Stimulated activated CD8-positive, alpha-beta memory T cell treated with anti-CD3 and anti-CD28 coated beads, Interleukin-2, amount 100 ng/mL, for 48 hours (primary cell): ENCODE measurements at regions not wholly inside any gene's neighbourhood (a gene's known extent, or its start where the extent isn't known, plus 50 kb on each side); places are given as distances from the start of the nearest gene placed in this dataset.
"Not testable (repeated sequence)": the region's sequence is repeated elsewhere in the genome, so short reads cannot be mapped to it uniquely, and the experiment has no call there.

Source experiments
- DNase-seq, 2 donors: peaks; one replicate each; pipeline ENCODE4 v3.0.0-alpha.2; 2020; ENCODE audit warnings: low read depth in 2 of 2

DNA sequence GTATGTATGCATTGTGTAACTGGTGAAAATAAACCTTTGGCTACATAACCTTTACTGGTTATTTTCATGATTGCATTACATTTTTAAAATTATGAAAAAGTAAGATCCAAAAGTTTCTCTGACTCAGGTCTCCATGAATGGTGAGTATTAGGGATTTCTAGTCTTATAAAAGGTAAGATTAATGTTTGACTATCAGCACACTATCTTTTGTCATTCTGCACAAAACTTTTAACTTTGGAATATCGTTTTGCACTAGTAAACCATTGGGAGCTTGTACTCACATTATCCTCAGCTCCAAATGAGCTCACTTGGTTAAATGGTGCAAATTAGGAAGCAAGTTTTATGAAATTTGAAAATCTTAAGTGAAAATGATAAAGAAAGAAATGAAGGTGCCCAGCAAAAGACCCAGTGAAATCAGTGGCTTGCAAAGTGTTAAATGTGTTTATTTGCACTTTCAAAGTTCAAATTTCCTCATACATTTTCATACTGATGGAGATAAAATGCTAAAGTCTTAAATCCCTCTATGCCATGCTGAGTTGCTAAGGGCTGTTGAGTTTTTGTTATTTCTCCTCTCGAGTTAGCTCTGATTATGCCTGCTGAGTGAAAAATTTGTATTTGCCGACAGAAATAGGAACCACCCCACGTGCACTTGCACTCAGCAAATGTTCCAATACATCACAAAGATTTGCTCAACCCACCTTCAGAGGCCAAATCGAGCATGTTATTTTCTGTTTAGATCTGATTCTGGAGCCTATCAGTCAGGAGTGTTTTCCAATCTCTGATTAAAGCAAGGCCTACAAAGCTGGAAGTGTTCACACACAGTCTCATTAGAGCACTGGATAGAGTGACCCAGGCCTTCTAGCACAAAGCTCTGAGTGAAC lies 885.7 kb downstream of the NR2F1-AS1 start:
- DNase-seq, result no peak

DNA sequence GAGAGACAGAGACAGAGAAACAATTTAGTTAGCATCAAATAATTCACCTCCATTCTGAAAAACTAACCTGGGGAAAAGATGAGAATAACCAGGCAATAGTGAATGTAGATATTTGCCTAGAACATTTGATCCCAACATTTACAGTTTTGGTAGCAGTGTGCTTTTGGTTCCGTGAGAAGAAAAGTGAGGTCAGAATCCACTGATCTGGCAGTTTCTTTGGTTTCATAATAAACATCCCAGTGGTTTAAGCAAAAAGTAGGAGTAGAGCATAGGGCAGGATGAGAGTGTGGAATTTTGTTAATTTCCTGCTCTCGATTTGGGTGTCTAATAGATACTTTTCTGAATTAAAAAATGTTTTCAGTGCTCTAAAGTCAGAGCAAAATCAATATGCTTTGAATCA lies 887.0 kb downstream of the NR2F1-AS1 start:
- DNase-seq, result no peak

DNA sequence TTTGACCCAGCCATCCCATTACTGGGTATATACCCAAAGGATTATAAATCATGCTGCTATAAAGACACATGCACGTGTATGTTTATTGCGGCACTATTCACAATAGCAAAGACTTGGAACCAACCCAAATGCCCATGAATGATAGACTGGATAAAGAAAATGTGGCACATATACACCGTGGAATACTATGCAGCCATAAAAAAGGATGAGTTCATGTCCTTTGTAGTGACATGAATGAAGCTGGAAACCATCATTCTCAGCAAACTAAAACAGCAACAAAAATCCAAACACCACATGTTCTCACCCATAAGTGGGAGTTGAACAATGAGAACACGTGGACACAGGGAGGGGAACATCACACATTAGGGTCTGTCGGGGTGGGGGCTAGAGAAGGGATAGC lies 889.1 kb downstream of the NR2F1-AS1 start:
- DNase-seq, result not testable (repeated sequence)

DNA sequence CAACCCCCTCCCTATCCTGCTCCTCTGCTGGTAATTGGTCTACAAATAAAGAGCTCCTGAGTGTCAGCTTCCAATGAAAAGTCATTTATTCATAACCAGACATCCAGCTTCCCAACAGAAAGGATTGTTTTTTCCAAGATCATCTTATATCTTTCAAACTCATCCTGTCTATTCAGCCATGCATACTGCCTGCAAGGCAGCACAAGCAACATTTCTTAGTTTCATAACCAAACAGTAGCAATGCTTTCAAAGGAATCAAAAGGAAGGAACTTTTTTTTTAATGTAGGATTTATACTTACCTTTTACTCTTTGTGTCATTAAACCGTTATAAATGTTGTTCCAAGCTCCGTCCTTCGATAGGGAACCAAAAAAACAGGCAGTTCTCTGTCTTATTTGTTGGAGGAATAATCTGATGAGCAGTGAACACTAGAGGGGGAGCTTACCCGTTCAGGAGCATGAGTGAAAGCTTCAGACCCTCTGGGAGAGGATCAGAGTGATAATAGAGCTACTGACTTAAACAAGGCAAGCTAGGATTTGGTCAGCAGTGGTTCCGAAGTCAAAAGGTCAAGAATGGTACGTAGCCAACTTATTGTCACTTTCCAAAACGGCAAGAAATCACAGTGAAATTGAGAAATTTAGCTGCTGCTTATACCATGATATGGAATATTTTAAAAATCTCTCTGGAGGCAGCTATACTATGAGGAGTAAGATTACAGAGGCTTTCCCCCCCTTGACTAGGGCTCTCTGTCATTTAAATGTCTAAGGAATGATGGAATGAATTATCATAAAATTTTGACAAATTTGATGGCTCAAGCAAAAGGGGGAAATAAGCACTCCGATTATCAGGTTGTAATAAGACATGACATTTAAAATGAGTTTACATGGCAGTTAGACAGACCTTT lies 892.9 kb downstream of the NR2F1-AS1 start:
- no peak for DNase-seq

DNA sequence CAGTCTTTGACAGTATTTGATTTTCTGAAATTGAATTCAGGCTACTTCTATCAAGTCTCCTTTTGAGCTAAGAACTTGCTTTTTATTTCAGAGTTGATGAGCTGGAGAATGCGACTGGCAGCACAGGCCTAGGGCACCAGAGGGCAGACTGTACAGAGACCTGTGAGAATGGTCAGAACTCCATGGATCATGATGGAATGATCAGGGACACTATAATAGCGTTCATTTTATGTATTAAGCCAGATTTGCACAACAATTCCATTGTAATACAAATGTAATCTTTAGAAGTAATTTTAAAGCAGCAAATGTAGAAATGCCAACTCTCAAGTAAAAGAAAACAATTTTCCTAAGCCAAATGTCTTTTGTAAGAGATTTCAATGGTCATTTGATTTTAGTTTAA lies 902.4 kb downstream of the NR2F1-AS1 start:
- no peak for DNase-seq

DNA sequence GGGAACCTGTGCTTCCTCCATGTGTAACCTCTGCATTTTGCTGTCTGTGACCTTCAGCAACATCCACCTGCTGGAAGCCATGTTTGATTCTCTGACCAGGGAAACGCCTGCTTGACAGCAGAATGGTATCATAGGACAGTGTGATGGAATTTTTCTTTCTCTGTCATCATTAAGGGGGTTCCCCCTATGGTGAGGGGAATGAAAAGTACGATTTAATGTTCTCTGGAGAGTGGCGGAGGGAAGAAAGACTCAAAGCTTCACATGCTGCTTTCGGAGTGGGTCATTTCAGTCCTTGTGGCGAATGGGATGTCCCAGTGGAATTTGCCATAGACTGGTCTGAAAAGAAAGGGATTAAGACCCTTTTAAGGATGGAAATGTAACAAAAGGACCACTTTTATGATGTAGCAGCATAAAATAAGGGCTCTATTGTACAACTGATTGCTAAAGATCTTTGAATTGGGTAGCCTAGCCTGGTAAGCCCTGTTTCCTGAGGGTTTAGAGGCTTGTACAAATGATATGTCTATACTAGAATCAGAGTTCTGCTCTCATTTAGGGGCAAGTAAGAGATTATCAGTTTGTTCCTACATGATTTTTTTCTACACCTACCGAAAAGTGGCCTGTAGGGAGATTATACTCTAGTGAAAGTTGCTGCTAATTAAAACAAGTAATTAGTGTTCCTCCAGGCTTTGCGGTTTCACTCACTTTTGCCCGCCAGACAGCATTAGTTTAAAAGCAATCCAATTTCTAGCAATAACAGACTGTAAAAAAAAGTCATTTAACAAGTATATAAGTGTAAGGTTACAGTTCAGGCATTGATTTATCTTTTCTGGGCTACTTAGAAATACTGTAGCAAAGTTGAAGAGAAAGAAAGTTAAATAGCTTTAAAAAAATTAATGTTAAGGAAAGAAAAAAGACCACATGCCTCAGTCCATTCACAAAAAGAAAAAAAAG lies 904.5 kb downstream of the NR2F1-AS1 start:
- no peak for DNase-seq

DNA sequence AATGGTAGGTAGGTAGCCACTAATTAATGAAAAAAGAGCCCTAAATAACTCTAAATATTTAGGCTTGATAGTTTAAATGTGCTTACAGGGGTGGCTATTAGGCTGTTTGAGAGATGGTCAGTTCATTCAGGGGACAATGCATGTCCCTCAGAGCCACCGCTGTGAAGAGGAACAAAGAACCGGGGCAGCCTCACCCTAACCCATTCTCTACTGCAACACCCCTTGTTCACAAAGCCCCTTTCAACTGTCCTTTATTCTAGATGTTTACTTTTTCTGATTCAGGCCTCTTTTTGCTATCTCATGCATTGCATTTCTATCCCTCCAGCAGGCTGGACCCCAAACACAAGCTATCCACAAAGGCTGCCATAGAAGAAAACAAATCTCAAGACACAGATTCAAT lies 906.7 kb downstream of the NR2F1-AS1 start:
- DNase-seq, result no peak

DNA sequence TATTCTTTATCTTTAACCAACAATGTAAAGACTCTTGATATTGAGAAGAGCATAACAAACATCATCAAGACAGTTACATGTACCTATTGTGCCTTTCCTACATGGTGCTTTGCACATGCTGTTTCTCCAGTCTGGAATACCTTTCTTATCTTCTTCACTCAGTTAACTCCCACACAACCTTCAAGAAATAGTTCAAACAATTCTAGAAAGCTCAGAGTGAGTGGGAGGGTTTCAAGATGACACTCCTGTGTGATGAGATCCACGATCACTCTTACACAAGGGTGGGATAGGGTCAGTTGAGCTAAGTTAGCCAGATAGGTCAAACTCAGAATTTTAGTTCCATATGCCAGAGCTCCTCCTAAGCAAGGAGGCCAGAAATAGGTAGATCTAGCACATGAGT lies 915.5 kb downstream of the NR2F1-AS1 start:
- DNase-seq, result no peak

DNA sequence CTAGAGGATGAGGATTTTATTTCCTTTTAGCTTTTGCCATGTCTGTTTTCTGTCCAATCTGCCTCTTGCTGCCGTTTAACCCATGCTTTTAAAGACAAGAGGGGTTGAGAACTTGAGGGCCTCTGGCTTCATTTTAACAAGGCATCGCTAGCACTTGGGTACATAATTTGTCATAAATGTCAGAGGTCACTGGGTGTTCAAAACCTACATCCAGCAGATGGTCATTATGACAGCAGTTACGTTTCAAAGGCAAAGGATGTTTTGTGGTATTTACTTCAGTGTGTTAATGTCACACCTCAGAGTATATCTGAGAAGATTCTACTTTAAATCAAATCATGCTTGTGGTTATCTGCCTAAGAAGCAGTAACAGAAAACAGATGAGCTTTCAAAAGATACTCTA lies 918.3 kb downstream of the NR2F1-AS1 start:
- DNase-seq, result no peak

DNA sequence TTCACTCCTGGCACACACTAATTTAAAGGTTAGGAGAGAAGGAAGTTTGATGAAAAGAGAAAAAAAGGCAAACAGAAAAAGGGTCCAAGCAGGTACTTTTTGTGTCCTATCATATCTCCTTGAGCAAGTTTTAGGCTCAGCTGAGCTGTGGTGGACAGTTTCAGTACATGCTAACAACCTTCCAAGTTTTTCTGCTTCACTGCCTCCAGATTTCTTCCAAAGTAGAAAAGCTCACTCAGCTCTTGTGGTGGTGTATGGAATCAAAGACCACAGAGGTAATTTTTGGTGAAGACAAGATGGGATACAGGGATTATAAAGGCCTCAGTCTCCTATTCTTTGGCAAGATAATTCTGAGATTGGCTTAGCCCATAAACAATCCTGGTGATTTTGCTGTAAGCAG lies 921.8 kb downstream of the NR2F1-AS1 start:
- no peak for DNase-seq

DNA sequence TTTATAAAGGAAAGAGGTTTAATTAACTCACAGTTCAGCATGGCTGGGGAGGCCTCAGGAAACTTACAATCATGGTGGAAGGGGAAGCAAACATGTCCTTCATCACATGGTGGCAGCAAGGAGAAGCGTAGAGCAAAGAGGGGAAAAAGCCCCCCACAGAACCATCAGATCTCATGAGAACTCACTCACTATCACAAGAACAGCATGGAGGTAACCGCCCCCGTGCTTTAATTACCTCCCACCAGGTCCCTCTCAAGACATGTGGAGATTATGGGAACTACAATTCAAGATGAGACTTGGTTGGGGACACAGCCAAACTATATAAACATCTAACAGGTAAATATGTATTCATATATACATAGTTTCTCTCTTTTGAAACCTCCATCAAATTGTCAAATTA lies 926.4 kb downstream of the NR2F1-AS1 start:
- not testable (repeated sequence) for DNase-seq

DNA sequence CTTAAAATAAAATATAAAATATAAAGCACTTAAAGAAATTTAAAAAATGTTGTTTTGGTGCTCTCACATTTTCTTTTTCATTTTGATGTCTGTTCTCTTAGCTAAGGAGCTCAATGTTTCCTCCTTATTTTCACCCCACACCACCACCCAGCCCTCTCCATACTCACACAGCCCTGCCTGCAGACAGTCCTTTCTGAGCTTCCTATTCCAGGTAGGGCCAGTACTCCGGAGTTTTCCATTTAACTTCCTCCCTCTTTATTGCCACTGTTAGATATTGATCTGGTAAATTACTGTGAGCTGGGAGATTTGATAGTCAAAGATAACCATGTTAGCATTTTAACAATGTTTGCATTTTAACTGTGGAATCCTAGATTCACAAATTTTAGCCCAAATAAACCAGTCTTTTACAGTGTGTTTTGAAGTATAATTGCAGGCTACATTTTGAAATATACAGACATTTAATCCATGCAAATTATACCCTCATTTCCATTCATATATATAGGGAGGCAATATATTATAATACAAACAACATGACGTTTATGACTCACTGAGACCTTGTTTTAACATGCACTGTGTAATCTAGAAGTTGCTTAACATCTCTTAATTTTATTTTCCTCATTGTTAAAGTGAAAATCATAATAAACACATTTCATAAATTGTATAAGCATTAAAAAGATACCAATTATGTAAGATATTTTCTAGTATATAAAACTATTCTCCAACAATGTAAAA lies 927.1 kb downstream of the NR2F1-AS1 start:
- no peak for DNase-seq

DNA sequence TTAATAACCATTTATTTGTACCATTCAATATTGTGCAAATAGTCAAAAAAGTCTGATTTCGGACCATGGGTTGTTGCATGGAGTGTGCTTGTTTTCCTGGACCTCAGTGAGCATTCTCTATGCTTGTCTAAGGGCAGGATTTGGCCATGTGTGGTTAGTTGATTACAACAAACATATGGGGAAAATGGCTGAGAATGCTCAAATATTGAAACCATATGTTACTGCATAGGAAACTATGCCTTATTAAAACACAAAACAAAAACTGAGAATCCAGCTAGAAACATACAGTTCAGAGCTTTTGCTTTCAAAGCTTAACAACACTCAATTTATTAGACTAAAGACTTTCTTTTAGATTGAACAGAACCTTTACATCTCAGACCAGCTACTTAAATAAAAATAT lies 928.3 kb downstream of the NR2F1-AS1 start:
- no peak for DNase-seq

DNA sequence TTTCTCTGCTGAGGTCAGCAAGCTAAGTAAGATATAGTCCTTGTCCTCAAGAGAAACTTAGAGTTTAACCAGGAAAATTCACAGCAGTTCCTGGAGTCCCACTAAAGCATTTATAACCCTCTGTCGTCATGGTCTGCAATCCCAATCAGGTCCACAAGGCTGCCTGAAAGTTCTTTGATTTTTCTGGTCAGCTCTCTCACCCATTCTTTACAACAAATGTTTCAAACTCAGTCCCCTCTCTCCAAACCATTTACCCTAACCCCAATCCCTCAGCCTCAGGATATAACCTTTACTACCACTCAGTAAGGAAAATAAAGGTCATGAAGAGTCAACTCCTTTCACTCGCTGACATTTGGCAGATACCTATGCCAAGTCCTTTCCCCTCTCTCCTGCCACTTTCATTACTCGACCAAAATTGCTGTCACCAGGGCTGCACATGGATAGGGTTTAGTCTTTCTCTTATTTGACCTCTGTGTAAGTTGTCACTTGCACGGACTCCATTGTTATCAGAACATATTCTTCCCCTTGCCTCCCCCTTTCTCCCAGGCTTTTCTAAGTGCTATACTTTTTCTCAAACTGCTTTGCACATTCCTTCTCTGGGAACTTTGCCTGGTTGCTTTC lies 936.6 kb downstream of the NR2F1-AS1 start:
- no peak for DNase-seq

DNA sequence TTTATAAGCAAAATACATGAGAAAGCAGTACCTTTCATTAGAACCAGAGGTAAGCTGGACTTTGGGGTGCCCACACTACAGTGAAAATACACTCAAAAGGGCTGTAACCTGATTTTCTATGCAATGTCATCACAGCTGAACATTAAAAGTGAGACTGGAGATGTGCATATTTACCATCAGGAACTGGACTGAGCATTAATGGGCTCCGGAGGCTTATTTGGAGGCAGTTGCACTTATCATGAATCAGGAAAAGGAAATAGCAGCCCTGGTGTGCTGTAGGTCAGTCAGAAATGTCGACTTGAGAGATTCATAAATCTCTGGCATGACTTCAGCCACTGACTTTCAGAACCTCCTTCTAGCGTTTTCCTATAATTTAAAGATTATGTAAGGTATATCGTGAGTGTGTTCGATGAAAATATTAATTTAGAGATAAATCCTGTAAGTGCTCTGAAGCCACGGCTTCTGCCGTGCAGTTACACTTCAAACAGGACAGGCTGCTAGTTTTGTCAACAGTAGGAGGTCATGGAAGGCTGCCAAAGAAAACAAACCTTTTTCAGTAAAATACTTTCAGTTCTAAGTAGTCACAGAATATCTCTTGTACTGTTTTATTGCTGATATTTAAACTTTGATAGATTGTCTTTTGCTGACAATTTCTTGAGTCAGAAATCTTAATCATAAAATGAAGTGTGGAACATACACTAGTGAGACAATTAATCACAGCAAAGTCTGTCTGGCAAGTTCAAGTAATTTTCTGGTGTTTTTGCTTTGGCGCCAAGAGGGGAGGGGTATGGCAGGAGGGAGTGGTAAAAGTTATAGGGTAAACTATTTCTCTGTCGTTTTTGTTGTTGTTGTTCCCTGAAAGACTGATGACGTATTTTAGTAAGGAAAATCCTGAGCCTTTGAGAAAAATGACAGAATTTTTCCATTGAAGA lies 939.7 kb downstream of the NR2F1-AS1 start:
- no peak for DNase-seq

DNA sequence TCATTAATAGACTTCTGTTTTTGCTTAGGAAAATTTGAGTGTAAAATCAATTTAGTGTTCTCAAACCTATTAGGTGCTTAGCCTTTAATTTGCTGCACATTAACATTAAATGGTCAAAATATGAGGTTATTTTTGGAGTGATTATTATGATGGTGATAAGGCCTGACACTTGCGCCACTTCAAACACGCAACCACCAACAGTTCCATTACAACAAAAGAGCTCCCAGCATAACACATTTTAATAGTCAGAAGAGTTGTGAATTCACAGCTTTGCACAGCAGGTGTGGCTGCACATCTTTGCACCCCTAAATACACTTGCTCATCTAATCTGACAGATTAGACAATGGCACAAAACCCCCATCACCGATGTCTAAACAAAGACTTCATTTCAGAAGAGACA lies 940.7 kb downstream of the NR2F1-AS1 start:
- DNase-seq, result no peak

DNA sequence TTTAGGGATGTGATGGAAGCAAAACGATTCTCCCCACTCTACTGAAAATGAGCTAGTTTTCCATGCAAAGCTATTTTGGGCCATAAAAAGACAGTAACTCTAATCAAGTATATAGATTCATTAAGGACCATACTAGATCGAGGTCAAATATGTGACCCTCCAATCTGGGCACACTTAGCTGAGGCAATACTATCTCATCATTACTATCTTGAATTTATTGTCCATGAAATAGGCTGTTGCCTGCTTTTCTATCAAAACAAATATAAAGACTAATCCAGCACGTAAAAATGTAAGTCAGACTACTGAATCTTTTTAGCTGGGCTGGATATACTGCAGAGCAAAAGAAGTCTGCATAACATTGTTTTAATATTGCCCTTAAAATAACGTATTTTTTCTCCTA lies 943.1 kb downstream of the NR2F1-AS1 start:
- DNase-seq, result no peak

DNA sequence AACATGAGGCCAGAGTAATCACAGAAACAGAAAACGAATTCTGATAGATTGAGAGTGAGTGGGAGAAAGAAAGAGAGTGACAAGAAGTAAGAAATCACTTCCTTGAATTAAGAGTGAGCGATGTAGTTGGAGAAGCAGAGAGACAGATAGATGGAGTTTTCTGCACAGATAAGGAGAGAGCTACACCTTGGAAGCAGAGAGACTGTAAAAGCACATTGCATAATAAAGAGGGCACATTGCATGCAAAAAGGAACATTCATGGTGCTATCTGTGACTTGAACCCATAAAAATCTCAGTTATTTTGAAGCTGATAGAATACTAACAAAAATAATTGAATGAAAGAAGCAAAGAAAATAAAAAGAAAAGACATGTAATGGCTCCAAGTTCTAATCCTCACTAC lies 943.8 kb downstream of the NR2F1-AS1 start:
- DNase-seq, result no peak

DNA sequence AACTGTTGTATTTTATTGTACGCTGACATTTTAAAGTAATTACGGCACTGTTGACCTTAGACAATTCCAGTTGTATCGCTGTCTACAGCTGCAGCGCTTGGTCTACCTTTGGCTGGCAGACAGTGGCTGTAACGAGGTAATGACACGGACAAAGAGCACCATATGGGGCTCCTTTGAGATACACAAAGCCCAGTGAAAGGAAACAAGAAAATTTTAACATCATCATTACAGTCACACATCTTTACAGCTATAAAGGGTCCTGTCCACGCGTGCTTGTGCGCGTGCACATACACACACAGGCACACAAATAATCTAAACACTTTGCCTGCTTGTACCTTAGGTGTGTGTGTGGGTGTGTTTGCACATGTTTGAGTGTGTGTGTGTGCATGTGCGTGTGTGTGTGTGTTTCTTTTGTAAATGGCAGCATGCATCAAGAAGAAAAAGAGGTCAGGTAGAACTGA lies 946.0 kb downstream of the NR2F1-AS1 start:
- DNase-seq, result no peak
